ENCODE measurements at regions not wholly inside any gene's neighbourhood (a gene's known extent, or its start where the extent isn't known, plus 50 kb on each side); places are given as distances from the start of the nearest gene placed in this dataset.
"Not testable (repeated sequence)": the region's sequence is repeated elsewhere in the genome, so short reads cannot be mapped to it uniquely, and the experiment has no call there.

- DNase-seq (ENCODE audit: low read depth in 2 of 2) = no peak
Observed at GRCh38 chr6:17012421-17013225, 89.2 kb upstream of the STMND1 start.

- DNase-seq (ENCODE audit: low read depth in 2 of 2) = no peak
Observed at GRCh38 chr6:17011985-17012384, 89.9 kb upstream of the STMND1 start.

GRCh38 chr6:17007749-17008148 lies 94.1 kb upstream of the STMND1 start:
- DNase-seq (ENCODE audit: low read depth in 2 of 2) = no peak

- DNase-seq (ENCODE audit: low read depth in 2 of 2) = no peak
Observed at GRCh38 chr6:17006543-17006942, 95.3 kb upstream of the STMND1 start.

GRCh38 chr6:17004269-17004668 lies 97.6 kb upstream of the STMND1 start:
- DNase-seq (ENCODE audit: low read depth in 2 of 2) = no peak

GRCh38 chr6:17002123-17002522 lies 99.7 kb upstream of the STMND1 start:
- no peak for DNase-seq (ENCODE audit: low read depth in 2 of 2)

- DNase-seq (ENCODE audit: low read depth in 2 of 2) = no peak
Observed at GRCh38 chr6:17001188-17001587, 100.7 kb upstream of the STMND1 start.

- DNase-seq (ENCODE audit: low read depth in 2 of 2) = no peak
Observed at GRCh38 chr6:16999491-17000436, 102.1 kb upstream of the STMND1 start.

GRCh38 chr6:16998461-16998860 lies 103.4 kb upstream of the STMND1 start:
- DNase-seq (ENCODE audit: low read depth in 2 of 2) = no peak

GRCh38 chr6:16995511-16996250 lies 106.2 kb upstream of the STMND1 start:
- no peak for DNase-seq (ENCODE audit: low read depth in 2 of 2)

- DNase-seq (ENCODE audit: low read depth in 2 of 2) = no peak
Observed at GRCh38 chr6:16993396-16993795, 108.5 kb upstream of the STMND1 start.

GRCh38 chr6:16991981-16992629 lies 109.7 kb upstream of the STMND1 start:
- no peak for DNase-seq (ENCODE audit: low read depth in 2 of 2)

- not testable (repeated sequence) for DNase-seq (ENCODE audit: low read depth in 2 of 2)
Observed at GRCh38 chr6:16989976-16990375, 111.9 kb upstream of the STMND1 start.

GRCh38 chr6:16989382-16989781 lies 112.5 kb upstream of the STMND1 start:
- no peak for DNase-seq (ENCODE audit: low read depth in 2 of 2)

GRCh38 chr6:16987996-16988395 lies 113.9 kb upstream of the STMND1 start:
- DNase-seq (ENCODE audit: low read depth in 2 of 2) = no peak

- no peak for DNase-seq (ENCODE audit: low read depth in 2 of 2)
Observed at GRCh38 chr6:16985513-16986284, 116.2 kb upstream of the STMND1 start.

GRCh38 chr6:16982807-16983206 lies 119.0 kb upstream of the STMND1 start:
- no peak for DNase-seq (ENCODE audit: low read depth in 2 of 2)

GRCh38 chr6:16979677-16980370 lies 122.0 kb upstream of the STMND1 start:
- DNase-seq (ENCODE audit: low read depth in 2 of 2) = no peak

- DNase-seq (ENCODE audit: low read depth in 2 of 2) = no peak
Observed at GRCh38 chr6:16978686-16979085, 123.2 kb upstream of the STMND1 start.
